Neural progenitor cell (in vitro differentiated cells): ENCODE measurements at regions not wholly inside any gene's neighbourhood (a gene's known extent, or its start where the extent isn't known, plus 50 kb on each side); places are given as distances from the start of the nearest gene placed in this dataset.

Experiments
- CTCF ChIP-seq: fragments of 200-600 bp; sonication (generic); IDR thresholded peaks from 2 replicates; pipeline ENCODE4 v1.5.1; 2017; ENCODE audit warnings: antibody characterized with exemption, mild to moderate bottlenecking
- EZH2 ChIP-seq: fragments of 200-600 bp; sonication (generic); IDR thresholded peaks from 2 replicates; pipeline ENCODE4 v1.6.1; 2017; ENCODE audit warnings: antibody characterized with exemption, mild to moderate bottlenecking, moderate library complexity

DNA sequence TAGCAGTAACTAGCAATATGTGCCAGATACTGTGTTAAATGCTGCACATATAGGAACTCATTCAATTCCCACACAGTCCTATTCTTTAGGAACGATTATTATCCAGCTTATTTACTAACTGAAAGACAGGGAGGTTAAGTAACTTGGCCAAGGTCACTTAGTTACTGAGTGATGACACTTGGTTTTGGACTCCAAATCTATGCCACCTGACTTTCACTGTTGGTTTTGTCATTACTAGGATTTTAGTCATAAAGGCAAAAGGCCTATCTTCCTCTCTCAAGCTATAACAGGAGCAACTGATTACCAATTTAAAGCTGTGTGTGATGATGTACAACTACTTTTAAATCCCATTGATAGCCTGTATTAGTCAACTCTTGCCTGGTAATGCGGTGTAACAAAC, 138.9 kb upstream of the STX18 start:
- TF ChIP-seq CTCF = no peak
- no peak for TF ChIP-seq EZH2
